CD4-positive, alpha-beta T cell treated with Interleukin-4 for 4 hours (primary cell): ENCODE measurements at regions not wholly inside any gene's neighbourhood (a gene's known extent, or its start where the extent isn't known, plus 50 kb on each side); places are given as distances from the start of the nearest gene placed in this dataset.
"Not testable (repeated sequence)": the region's sequence is repeated elsewhere in the genome, so short reads cannot be mapped to it uniquely, and the experiment has no call there.

ENCODE experiments used
- DNase-seq: peaks from one replicate; pipeline ENCODE4 v3.0.0-alpha.2; 2020

GRCh38 chr5:124044613-124045012 is 532.6 kb downstream of the CSNK1G3 start:
- DNase-seq: no peak

- DNase-seq: no peak
Observed at GRCh38 chr5:124043456-124043855, 531.5 kb downstream of the CSNK1G3 start.

DNA sequence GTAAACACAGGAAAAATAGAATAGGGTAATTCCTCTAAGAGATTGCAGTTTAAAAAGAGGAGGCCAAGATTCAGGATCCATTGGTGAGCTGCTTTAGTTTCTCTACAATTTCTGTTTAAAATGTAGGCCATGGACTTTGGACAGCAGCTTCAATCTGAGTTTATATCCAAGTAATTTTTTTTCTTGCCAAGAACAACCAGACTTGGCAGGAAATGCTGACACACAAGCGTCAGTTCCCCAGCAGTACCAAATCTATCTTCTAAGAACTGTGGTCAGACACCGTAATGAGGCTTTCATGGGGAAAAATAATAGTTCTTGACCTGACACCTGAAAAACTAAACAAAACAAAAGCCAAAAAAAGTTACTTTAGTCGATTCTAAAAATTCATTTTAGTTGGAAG is 528.8 kb downstream of the CSNK1G3 start:
- DNase-seq: no peak

GRCh38 chr5:124039410-124039809 is 527.4 kb downstream of the CSNK1G3 start:
- no peak for DNase-seq

GRCh38 chr5:124036786-124037185 is 524.8 kb downstream of the CSNK1G3 start:
- no peak for DNase-seq

DNA sequence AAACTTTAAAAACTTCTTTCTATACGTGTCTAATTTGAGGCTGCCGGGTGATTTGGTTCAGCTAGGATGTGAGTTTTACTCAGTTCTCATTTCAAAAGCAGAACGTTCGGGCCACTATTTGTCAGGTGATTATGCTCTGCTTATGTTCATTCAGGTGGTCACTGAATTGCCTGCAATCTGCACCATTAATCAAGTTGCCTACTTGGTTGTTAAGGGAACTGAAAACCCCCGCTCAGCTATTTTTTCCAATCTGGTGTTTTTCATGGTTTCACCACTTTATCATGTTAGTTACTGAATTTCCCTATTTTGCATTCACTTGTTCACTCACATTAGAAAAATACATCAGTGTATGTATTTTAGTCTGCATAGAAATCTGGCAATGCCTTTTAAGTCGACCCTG is 523.0 kb downstream of the CSNK1G3 start:
- DNase-seq: no peak

DNA sequence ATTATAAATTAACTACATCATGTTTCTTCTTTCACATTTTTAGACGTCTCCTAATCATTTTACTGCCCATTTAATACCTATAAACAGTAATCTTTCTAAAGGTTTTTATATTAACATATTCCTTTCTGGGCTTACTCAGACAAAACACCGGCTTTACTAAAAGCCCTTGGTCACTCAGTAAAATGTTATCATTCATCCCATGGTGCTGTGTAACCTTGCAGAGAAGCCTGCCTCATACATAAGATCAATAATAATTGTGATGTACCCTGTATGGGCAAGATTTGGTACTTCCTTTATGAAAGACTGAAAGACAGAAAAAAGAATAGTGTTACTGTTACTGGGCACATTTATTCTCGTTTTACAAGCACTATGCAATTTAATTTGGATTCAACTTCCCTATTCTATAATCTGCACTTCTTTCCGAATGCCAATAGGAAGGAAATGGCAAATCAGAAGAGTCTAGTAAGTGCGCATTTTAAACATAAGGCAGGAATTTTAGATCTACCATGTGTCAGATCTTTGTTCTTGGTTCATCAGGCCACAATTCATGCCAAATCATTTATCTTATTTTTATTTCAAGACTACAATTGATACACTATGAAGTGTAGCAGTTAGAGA is 522.2 kb downstream of the CSNK1G3 start:
- no peak for DNase-seq

DNA sequence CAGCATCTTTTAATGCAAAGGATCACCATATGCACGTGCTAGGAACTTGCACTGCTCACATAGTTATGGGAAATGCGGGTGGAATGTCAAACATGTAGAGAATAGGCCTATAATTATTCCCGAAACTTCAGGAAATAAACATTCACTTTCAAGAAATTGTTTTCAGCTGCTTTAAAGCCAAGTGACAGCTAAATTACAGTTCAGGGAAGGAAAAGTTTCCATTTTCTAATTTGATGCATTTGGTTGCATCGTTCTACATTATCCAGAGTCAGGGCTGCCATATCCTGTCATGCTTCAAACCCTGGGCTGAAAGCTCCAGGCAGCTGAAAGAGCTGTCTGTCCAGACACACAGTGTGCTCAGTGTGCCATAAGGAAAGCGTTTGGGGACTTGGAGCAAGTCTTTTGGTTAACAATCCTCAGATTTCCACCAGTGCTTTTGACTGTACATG is 518.1 kb downstream of the CSNK1G3 start:
- DNase-seq: no peak

DNA sequence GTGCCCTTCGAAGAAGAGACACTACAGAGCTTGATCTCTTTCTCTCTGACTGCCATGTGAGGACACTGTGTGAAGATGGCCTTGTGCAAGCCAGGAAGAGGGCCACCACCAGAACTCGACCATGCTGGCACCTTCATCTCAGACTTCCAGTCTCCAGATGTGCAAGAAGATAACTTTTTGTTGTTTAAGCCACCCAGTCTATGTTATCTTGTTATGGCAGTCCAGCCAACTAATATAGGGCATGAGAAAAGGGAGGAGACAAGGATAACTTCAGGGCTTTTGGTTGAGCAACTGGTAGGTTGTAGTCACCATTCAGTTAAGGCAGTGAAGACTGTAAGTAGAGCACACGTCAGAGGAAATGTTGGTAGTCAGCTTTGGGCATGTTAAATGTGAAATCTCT is 515.5 kb downstream of the CSNK1G3 start:
- DNase-seq: no peak

DNA sequence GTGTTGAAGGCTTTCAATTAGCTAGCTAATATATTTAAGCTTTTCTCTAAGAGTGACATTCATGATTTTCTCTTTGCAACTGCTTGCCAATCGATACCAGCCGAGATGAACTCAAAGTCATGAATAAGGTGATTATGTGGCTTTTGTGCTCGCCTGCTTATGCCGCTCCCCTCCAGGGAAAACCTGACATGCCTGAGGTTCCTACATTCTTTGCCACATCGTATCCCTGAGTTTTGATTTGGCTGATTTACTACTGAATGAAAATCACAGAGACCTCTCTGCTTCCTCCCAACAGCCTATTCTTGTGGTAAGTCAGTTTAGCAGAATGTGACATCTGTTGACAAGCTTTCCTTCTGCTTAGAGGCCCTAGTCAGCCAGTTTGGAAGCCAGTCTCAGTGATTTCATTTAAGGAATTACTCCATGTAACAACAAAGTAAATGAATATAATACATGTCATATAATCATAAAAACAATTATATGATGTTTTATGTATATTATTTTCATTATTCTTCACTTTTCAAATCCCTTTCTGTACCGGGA is 513.4 kb downstream of the CSNK1G3 start:
- DNase-seq: no peak

- no peak for DNase-seq
Observed at GRCh38 chr5:124022966-124023365, 511.0 kb downstream of the CSNK1G3 start.

GRCh38 chr5:124021776-124022175 is 509.8 kb downstream of the CSNK1G3 start:
- no peak for DNase-seq

DNA sequence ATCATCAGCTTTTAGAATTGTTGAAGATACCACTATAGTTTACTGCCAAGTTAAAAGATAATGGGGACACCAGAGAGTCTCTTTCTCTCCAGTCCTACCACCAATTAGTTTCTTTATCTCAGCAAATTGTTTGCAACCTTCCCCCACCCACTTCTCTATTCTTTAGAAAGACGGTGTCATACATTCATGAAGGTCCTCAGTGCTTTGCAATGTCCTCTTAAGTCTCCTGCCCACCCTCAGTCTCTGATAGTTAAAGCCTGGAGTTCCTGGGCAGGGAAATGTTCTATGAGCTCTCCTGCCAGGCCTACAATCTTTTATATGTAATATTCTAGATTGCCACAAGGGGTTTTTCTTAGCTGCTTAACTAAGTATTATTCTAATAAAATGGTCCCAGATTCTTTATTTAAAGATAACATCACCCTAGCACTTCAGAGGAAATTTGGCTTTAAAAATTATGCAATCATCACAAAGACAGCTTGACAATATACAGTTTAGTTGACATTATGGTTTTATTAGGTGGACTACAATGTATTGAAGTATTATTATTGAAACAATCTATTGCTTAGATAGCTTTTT is 509.2 kb downstream of the CSNK1G3 start:
- no peak for DNase-seq

DNA sequence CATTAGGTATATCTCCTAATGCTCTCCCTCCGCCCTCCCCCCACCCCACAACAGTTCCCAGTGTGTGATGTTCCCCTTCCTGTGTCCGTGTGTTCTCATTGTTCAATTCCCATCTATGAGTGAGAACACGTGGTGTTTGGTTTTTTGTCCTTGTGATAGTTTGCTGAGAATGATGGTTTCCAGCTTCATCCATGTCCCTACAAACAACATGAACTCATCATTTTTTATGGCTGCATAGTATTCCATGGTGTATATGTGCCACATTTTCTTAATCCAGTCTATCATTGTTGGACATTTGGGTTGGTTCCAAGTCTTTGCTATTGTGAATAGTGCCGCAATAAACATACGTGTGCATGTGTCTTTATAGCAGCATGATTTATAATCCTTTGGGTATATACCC is 505.3 kb downstream of the CSNK1G3 start:
- not testable (repeated sequence) for DNase-seq

- DNase-seq: no peak
Observed at GRCh38 chr5:124007675-124008398, 495.9 kb downstream of the CSNK1G3 start.

GRCh38 chr5:124001036-124001615 is 489.1 kb downstream of the CSNK1G3 start:
- DNase-seq: no peak

- DNase-seq: no peak
Observed at GRCh38 chr5:124000538-124000937, 488.6 kb downstream of the CSNK1G3 start.

DNA sequence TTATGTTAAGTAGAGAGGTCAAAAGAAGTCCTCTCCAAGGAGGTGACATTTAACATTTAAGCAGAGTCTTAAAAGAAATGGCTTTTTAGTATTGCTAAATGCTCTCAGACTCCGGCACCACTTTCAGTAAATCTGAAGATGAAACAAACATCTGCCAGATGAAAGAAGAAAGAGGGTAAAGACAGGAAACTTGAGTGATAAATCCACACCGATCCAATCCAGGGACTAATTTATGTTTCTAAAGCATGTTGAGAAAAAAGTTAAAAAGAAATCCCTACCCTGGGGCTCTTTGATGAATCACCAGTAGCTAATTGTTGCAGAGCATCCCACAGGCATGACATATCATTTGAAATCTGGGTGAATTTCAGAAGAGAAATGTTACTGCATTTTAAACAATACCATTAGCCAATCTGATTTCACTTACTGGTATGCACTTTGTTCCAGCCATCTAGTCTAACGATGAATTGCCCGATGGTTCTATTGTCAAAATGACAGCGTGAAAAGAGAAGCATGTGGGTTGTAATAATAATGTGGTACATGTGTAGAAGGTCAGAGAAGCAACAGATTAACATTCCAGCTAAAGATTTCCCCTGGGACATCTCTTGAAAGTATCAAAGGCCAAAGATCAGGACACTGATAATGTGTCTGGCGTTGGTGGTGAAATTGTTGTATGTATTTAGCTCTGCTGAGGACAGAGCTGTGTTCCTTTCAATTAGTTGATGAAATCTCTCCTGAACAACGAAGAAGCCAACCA is 485.7 kb downstream of the CSNK1G3 start:
- no peak for DNase-seq

DNA sequence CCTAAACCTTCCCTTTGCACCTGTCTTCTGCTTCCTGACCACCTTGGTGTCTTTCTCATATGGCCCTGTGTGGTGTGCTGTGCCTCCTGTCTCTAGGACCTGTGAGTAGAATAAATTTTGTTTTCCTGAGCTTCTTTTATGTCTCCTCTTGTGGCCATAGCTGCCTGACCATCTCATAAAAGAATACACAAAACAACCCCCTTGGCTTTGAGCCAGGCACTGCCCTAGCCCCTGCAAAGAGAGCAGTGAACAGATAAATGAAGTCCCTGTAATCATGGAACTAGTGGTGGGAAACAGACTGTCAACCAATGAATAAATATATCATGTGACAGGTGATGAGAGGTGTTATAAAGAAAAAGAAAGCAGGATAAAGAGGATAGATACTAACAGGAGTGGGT is 485.1 kb downstream of the CSNK1G3 start:
- DNase-seq: no peak

DNA sequence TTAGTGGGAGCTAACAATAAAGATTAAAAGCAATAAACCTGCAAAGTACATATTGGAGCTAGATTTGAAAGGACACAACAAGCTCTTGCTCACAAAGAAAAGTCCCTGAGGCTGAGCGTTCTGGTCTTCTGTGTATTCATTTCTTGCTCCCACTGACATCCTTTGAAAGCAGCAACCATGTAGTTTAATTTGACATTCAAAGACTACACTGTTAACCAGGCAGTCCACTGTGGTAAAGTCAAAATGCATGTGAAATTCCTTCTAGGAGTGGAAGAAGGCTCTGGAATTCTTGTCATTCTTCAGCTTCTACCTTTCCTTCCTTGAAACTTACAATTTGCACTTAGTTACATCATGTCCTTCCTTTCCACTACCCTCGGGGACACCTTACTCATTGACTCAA is 480.7 kb downstream of the CSNK1G3 start:
- DNase-seq: no peak

GRCh38 chr5:123987956-123988355 is 476.0 kb downstream of the CSNK1G3 start:
- no peak for DNase-seq

GRCh38 chr5:123976379-123977033 is 464.5 kb downstream of the CSNK1G3 start:
- no peak for DNase-seq
